ENCODE measurements at regions not wholly inside any gene's neighbourhood (a gene's known extent, or its start where the extent isn't known, plus 50 kb on each side); places are given as distances from the start of the nearest gene placed in this dataset.

GRCh38 chr3:168624892-168625448 lies 529.2 kb upstream of the GOLIM4 start:
- TF ChIP-seq POLR2A (IDR thresholded peaks at IDR 0.05) = no peak
- TF ChIP-seq, protein P1, sequence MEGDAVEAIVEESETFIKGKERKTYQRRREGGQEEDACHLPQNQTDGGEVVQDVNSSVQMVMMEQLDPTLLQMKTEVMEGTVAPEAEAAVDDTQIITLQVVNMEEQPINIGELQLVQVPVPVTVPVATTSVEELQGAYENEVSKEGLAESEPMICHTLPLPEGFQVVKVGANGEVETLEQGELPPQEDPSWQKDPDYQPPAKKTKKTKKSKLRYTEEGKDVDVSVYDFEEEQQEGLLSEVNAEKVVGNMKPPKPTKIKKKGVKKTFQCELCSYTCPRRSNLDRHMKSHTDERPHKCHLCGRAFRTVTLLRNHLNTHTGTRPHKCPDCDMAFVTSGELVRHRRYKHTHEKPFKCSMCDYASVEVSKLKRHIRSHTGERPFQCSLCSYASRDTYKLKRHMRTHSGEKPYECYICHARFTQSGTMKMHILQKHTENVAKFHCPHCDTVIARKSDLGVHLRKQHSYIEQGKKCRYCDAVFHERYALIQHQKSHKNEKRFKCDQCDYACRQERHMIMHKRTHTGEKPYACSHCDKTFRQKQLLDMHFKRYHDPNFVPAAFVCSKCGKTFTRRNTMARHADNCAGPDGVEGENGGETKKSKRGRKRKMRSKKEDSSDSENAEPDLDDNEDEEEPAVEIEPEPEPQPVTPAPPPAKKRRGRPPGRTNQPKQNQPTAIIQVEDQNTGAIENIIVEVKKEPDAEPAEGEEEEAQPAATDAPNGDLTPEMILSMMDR (IDR thresholded peaks at IDR 0.05) = no peak

Measured in thyroid gland (tissue), 4 donors.